ENCODE measurements at regions not wholly inside any gene's neighbourhood (a gene's known extent, or its start where the extent isn't known, plus 50 kb on each side); places are given as distances from the start of the nearest gene placed in this dataset.
"Not testable (repeated sequence)": the region's sequence is repeated elsewhere in the genome, so short reads cannot be mapped to it uniquely, and the experiment has no call there.

DNA sequence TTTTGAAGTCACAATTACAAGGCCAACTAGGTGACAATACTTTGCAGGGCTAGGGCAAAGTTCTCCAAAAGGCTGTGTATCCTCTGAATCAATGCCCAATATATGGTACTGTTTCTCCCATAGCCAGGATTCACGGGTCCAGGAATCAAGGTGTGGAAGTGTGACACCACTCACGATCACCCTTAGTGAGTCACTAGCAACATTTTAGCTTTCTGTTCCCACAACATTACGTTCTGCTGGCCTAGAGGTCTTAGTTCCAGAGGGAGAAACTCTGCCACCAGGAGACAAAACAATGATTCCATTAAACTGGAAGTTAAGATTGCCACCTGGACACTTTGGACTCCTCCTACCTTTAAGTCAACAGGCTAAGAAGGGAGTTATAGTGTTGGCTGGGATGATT, 88.5 kb upstream of the RANBP6 start:
- not testable (repeated sequence) for DNase-seq

DNA sequence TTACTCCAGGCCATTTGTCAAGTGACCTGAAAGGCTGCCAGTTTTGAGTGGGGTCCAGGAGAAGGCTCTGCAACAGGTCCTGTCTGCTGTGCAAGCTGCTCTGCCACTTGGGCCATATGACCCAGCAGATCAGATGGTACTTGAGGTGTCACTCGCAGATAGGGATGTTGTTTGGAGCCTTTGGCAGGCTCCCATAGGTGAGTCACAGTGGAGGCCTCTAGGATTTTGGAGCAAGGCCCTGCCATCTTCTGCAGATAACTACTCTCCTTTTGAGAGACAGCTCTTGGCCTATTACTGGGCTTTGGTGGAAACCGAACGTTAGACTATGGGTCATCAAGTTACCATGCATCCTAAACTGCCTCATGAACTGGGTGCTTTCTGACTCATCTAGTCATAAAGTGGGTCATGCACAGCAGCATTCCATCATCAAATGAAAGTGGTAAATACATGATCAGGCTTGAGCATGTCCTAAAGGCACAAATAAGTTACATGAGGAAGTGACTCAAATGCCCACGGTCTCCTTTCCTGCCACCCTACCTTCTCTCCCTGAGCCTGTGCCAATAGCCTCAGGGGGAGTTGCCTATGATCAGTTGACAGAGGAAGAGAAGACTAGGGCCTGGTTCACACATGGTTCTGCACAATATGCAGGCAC, 87.0 kb upstream of the RANBP6 start:
- DNase-seq, result not testable (repeated sequence)

DNA sequence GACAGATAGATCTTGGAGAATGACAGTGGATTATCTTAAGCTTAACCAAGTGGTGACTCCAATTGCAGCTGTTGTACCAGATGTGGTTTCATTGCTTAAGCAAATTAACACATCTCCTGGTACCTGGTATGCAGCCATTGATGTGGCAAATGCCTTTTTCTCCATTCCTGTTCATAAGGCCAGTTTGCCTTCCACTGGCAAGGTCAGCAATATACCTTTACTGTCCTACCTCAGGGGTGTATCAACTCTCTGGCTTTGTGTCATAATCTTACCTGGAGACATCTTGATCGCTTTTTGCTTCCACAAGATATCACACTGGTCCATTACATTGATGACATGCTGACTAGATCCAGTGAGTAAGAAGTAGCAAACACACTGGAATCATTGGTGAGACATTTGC, 86.3 kb upstream of the RANBP6 start:
- DNase-seq, result not testable (repeated sequence)

DNA sequence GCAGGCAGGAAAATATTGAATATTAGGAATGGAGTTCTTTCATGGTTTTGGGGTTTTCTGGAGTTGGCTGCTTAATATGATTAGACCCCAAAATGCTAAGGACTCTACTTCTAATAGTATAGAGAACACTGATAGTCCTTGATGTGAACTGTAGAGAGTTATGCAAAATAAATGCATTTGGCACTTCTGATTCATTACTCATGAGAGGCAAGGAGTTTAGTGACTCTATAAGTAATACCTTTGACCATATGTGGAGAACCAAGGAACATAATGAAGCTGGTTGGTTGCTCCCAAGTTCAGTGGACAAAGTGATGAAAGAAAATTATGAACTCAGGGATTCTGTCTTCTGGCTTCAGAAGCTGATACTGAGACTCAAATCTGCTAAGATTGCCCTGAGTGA, 83.9 kb upstream of the RANBP6 start:
- DNase-seq, result not testable (repeated sequence)

DNA sequence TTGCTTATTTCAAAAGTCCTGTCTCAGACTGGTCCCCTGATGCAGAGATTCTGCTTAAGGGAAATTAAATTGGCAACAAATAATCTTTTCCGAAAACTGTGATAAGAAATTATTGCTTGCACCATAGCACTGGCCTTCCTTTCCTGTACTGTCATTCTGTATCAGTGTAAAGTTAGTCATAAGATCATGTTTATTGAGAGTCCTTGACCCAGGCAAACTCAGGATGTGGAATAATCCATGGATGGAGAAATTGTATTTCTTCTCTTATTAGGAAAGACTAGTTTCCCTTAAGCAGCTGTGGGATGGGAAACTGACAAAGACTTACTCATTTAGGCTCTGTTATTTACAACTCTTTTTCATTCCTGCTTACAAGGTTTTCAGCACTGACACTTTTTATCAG, 83.0 kb upstream of the RANBP6 start:
- DNase-seq, result no peak

DNA sequence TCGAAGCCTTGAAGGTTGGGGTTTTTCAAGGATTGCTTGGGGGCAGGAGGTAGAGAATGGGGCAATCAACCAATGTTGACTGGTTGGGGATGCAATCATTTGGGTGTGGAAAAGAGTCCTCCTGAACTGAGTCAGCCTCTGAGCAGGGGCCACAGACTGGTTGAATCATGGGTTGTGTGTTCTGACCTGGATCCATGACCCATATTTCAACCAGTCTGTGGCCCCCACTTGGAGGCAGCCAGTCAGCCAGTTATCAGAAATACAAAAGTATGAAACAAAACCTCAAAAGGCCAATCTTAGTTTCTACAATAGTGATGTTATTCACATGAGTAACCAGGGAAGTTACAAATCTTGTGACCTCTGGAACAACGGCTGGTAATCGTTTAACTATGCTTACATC, 81.4 kb upstream of the RANBP6 start:
- DNase-seq, result no peak

DNA sequence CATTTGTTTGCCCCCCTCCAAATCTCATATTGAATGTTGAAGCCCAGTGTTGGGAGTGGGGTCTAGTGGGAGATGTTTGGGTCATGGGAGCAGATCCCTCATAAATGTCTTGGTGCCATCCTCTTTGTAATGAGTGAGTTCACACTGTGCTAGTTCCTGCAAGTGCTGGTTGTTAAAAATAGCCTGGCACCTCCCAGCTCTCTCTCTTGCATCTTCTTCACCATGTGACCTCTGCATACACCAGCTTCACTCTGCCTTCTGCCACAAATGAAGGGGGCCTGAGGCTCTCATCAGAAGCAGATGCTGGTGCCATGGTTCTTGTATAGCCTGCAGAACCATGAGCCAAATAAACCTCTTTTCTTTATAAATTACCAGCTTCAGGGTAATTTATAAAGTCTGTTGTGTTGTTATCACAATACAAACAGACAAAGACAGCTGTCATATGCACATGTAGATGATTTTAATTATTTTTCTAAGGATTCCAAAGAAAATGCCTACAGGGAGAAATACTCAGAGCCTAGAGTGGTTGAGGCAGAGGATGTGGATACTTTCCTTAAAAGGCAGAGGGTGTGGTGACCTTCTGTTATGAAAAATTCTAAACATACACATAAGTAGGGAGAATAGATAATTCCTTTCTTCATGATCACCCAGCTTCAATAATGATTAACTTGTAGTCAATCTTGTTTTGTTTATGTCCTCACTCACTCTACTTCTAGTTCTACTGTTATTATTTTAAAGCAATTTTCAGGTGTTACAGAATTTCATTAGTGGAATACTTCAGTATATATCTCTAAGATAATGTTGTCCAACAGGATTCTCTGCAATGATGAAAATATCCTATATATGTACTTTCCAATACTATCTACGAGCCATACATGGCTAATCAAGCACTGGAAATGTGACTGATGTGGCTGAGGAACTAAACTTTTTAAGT, 75.1 kb upstream of the RANBP6 start:
- no peak for DNase-seq

DNA sequence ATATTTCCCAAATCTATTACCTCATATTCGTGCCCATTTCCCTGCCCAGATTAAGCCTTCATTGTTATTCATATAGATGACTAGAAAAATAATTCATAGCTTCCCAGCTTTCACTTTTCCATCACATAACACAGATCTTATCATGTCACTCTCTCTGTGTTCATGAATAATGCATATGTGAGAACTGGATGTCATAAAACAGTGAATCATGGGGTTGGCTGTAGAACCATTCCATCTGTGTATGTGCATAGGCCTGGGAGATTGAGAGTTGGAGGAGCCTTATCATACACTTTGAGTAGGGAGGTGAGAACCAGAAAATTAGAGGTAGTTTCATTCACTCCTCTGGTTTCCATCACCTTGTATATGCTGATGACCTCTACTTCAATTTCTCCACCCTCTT, 73.9 kb upstream of the RANBP6 start:
- no peak for DNase-seq

DNA sequence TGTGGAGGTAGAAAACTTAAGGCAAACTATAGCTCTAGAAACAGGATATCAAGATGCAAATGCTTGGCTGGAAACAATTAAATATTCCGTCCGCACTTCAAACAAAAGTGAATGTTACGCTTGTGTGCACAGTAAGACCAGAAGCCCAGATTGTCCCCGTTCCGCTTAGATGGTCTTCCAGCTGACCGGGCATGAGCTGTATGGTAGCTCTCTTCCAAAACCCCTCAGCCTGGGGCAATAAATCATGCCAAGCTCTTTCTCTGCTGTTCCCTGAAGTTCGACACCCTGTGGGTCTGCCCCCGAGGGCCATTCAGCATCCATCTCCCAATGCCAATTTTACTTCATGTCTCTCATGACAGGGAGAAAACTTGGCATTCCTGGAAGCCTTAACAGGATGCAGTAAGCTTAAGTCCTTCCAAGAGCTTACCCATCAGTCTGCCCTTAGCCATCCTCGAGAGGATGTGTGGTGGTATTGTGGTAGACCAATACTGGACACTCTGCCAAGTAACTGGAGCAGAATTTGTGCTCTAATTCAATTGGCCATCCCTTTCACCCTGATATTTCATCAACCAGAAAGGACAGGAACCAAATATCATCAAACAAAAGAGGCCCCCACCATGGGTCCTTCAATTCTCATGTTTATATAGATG, 70.7 kb upstream of the RANBP6 start:
- no peak for DNase-seq

DNA sequence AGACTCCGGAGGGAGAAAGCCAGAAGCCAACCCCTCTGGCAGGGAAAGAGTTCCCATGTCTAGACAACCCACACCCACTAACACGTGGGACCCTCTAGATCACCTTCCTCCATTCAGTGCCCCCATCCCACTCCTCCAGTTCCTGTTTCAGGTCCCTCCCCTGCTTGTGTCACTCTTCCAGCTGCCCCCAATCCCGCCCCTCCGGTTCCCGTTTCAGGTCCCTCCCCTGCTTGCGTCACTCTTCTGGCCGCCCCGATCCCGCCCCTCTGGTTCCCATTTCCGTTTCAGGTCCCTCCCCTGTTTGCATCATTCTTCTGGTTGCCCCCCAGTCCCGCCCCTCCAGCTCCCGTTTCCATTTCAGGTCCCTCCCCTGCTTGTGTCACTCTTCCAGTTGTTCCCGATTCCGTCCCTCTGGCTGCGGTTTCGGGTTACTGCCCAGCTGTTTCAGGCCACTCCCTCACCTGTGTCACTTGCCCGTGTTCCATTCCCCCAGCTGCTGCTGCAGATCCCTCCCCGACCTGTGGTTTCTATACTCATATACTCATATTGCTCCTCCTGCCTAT, 64.8 kb upstream of the RANBP6 start:
- DNase-seq, result peak; percentile 77 to 81

DNA sequence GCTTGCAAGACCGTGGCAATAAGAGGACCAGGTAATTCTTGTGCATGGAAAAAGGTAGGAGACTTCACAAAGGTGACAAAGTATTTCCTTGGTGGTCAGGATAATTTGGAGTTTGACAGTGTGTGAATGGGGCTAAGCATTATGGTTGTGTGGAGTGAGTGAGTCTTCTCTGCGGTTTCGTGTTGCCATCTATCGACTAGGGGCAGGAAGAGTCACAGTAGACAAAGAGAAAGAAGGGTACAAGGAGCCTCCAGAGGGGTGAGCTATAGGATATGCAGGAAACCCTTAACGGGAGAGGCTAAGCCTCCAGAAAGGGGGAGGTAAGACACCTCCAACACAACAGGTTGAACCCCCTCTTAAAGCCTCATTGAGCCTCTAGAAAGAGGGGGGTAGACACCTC, 64.0 kb upstream of the RANBP6 start:
- no peak for DNase-seq

DNA sequence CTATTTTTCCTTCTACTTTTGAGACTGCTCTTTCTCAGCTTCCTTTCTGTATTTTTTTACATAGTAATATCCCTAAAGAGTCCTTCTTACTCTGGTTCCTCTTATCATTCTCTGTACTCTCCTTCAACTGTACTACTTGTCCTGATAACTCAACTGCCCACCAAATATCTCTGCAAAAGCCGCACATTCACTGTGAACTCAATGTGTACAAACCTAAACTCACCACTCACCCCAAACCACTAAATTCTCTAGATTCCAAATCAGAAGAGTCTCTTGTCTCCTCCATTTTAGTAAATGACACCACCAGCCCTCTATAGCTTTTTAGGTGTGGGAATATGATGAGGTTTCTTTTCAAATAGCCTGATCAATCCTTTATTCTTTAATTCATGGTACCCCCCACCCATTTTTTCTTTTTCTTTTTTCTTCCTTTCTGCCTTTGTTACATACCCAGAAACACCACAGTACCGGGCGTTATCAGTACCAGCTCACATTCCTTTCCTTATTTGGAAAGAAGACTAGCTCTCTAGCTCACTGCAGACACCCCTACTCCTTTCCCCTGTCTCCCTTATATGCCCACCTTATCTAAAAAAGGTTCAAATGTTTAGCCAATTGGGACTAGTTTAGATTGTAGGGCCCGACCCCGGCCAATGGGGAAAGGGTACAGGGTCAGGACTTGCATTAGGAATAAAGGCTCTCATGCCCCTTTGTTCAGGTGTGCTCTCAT, 63.1 kb upstream of the RANBP6 start:
- DNase-seq, result no peak

DNA sequence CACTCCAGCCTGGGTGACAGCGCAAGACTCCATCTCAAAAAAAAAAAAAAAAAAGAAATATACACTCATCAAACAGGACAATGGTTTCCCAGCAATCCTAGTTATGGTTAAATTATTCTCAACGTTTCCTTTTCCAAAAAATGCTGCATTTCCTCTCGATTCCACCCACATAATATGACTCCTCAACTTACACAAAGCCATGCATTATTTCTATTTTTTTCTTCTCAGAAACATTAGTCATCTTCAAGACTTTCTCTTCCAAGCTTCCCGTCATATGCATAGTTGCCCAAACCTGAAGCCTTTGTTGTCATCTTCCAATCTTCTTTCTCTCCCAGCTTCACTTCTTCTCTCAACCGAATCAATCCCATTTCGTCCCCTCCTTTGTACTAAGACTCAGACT, 61.4 kb upstream of the RANBP6 start:
- DNase-seq, result peak; percentile 36 to 52

DNA sequence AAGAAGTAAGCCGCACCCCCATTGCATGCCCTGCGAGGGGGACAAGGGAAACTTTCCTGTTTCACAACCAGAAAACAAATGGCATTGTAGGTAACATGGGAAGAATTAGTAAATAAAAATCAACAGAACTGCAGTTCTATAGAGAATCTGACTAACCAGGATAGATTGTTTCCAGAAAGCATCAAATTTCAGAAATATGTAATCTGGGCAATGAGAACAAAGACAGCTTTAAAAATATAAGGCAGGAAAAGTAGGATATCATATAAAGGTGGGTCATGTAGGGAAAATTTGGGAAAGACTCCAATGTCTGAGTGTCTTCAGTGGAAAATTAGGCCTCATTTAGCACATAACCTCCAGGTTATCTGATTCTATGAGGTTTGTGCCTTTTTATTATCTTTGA, 58.3 kb upstream of the RANBP6 start:
- no peak for DNase-seq

DNA sequence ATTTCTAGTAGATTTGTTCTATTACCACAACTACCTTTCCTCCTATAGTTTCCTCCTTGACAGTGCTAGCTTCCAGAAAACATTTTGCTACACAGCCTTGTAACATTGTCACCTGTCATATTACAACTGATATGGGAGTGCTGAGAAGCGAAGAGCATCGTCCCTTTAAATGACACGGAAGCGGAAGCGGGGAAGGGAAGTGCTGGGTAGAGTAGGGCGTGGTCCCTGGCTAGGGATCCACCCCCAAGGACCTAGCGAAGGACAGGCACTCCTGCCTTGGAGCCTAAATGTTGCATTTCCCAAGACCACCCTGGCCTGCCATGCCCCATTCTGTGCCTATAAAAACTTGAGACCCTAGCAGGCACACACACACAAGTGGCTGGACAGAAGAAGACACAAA, 57.4 kb upstream of the RANBP6 start:
- peak; percentile 59 to 61 for DNase-seq

DNA sequence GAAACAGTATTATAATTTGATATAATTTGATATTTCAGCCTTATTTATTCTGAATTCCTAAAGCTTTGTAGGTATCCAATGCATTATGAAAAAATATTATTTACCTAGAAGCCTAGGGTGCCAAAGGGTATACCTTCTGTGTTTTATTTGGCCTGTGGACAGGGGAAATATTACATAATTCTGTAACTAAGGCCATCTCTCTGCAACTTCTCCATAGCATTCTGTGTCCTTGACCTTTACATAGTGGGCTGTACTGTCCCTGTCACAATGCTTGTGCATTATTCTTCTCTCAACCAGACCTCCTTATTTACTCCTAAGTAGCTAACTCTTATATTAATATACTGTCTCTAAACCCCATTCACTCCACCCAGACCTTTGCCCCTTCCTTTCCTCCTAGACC, 57.0 kb upstream of the RANBP6 start:
- peak; percentile 33 to 43 for DNase-seq

DNA sequence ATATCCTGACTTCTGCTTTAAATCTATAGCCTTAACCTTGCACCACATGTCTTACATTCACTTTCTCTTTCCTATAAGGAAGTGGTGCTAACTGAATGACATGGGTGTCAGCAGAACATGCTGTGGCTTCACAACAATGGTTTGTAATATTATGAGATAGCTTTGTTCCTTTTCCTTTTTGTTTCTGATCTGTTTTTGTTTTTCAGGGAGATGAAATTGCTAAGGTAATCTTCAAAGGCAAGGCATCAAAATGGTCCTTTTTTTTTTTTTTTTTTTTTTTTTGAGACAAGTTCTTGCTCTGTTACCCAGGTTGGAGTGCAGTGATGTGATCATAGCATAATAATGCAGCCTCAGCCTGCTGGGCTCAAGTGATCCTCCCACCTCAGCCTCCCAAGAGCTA, 53.6 kb upstream of the RANBP6 start:
- peak; percentile 67 to 83 for DNase-seq

DNA sequence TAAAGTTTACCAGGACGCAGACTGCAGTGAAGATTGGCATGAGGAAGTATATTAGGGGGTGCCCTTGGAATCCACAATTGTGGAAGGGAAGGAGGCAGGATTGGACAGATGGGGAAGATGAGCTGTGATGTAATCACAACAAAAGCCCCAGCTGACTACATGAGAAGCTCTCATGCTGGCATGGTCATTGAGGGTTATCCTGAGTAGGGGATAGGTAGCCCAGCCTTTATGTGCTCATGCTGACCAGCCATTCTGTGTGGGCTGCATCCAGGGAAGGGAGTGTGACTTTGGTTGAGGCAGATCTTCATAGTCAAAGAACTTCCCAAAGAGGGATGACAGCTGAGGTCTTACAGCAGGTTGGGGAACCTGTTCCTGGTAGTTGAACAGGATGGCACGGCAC, 52.0 kb upstream of the RANBP6 start:
- peak in 1 of 2 donors; percentile 4 for DNase-seq
